AG04450 (cell line): ENCODE measurements at regions not wholly inside any gene's neighbourhood (a gene's known extent, or its start where the extent isn't known, plus 50 kb on each side); places are given as distances from the start of the nearest gene placed in this dataset.

Experiments
- CTCF ChIA-PET: fragments of 300-600, 350-600 bp; formaldehyde crosslinking; extraction: SDS; loops from one replicate; lab custom pipeline; 2022; ENCODE audit warnings: antibody characterized with exemption, inconsistent platforms; lab: Charles Lee
- POLR2A ChIA-PET: fragments of 350-600 bp; formaldehyde crosslinking; extraction: SDS; loops from one replicate; lab custom pipeline; 2021; ENCODE audit warnings: antibody characterized with exemption, inconsistent platforms; lab: Yijun Ruan, JAX
- DNase-seq: peaks from one replicate; pipeline ENCODE4 v3.0.0-alpha.2; 2011; ENCODE audit warnings: low read depth, low spot score
- H3K27ac ChIP-seq: one replicate; pipeline ENCODE4 v1.5.1; 2012; ENCODE audit warnings: low read depth, low read length, control low read depth
- H3K27me3 ChIP-seq: one replicate; pipeline ENCODE4 v1.6.0; 2012; ENCODE audit warnings: low read length; ENCODE audit not compliant: control insufficient read depth, insufficient read depth
- H3K4me3 ChIP-seq: 2 replicates; pipeline ENCODE4 v1.5.1; 2011; ENCODE audit warnings: mild to moderate bottlenecking, low read depth, low read length, control low read depth
- H3K9me3 ChIP-seq: 2 replicates; pipeline ENCODE4 v1.5.1; 2012; ENCODE audit warnings: low read length; ENCODE audit not compliant: control insufficient read depth, insufficient read depth
- TF ChIP-seq, protein P1 (sequence below): IDR thresholded peaks from 2 replicates; pipeline ENCODE4 v1.5.1; 2011; ENCODE audit warnings: low read depth, low read length, control low read depth, inconsistent platforms

GRCh38 chr1:106676021-106676420 lies 380.5 kb upstream of the PRMT6 start:
- H3K27me3 ChIP-seq, result no peaks in the 10 kb centered on the region
- TF ChIP-seq, protein P1, sequence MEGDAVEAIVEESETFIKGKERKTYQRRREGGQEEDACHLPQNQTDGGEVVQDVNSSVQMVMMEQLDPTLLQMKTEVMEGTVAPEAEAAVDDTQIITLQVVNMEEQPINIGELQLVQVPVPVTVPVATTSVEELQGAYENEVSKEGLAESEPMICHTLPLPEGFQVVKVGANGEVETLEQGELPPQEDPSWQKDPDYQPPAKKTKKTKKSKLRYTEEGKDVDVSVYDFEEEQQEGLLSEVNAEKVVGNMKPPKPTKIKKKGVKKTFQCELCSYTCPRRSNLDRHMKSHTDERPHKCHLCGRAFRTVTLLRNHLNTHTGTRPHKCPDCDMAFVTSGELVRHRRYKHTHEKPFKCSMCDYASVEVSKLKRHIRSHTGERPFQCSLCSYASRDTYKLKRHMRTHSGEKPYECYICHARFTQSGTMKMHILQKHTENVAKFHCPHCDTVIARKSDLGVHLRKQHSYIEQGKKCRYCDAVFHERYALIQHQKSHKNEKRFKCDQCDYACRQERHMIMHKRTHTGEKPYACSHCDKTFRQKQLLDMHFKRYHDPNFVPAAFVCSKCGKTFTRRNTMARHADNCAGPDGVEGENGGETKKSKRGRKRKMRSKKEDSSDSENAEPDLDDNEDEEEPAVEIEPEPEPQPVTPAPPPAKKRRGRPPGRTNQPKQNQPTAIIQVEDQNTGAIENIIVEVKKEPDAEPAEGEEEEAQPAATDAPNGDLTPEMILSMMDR, result no peak
- H3K9me3 ChIP-seq, result no peaks in the 10 kb centered on the region
- CTCF ChIA-PET, result no interaction called here
- POLR2A ChIA-PET, result no interaction called here
- no peak overlapping the region for H3K4me3 ChIP-seq
- no peak for DNase-seq
- H3K27ac ChIP-seq, result no peak overlapping the region

DNA sequence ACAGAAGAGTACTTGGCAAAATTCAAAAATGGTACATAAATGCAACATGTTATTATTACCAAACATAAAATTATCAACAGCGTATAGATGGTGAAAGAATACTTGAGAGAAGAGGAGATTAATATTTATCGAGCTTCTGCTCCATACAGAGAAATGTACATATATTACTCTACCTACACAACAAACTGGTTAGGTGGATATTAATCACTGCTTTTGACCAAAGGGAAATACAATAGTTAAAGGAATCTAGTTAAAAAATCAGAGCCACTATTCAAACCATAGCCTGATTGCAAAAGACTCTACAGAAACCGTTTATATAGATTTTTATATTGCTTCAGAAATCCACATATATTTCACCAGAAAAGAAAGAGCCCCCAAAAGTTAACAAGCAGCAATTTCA lies 379.3 kb upstream of the PRMT6 start:
- H3K27ac ChIP-seq, result no peak overlapping the region
- H3K27me3 ChIP-seq, result no peaks in the 10 kb centered on the region
- ChIA-PET POLR2A (no interaction called here), CTCF (no interaction called here)
- H3K9me3 ChIP-seq, result no peaks in the 10 kb centered on the region
- no peak for DNase-seq
- TF ChIP-seq, protein P1, result no peak
- no peak overlapping the region for H3K4me3 ChIP-seq

DNA sequence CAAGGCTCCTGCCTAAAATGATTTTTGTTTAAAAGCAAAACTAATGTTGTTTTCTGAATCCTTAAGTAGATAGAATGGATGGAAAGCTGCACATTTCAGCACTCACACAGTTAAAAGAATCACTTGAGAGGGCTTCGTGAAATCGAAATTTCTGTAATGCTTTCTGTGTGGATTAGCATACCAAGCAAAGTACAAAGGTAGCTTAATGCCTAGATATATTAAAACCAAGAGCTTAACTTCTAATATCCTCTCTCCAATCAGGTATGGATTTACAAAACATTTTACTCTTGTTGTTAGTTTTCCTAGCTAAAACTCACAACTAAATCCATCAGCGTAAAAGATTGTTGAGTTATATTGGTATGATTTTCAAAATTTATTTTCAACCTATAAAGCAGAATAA lies 378.8 kb upstream of the PRMT6 start:
- no peak overlapping the region for H3K4me3 ChIP-seq
- TF ChIP-seq, protein P1, result no peak
- no peaks in the 10 kb centered on the region for H3K9me3 ChIP-seq
- H3K27ac ChIP-seq, result no peak overlapping the region
- POLR2A ChIA-PET, result no interaction called here
- CTCF ChIA-PET, result no interaction called here
- no peak for DNase-seq
- no peaks in the 10 kb centered on the region for H3K27me3 ChIP-seq

DNA sequence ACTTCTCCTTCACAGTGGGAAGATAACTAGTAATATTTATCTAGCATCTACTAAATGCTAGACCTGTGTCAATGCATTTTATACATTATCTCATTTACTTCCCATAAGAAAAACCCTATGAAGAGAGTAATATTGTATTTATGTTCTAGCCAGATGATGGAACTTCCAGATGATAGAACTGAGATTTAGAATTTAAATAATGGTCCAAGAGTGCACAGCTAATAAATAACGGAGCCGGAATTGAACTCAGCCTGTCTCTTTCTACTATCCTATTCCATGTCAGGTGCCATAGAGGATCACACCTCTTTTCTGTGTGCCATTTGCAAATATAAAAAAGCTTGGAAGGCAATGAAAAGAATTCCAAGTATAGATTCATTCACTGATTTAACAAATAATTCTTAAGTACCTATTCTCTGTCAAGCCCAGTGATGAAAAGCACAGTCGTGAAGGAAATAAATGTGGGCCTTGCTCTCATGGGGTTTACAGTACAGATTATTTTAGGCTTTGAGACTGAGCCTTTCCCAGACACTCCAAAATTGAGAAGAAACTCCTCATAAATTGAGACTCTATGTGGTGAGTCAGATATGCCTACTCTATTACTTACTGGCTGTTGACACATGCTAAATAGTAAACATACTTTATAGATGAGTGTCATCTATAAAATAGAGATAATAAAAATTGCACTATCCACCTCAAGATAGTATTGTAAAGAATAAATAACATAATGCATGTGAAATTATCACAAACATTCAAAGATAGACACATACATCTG lies 378.0 kb upstream of the PRMT6 start:
- POLR2A ChIA-PET, result no interaction called here
- CTCF ChIA-PET, result no interaction called here
- H3K4me3 ChIP-seq, result no peak overlapping the region
- H3K27me3 ChIP-seq, result no peaks in the 10 kb centered on the region
- DNase-seq, result no peak
- H3K27ac ChIP-seq, result no peak overlapping the region
- TF ChIP-seq, protein P1, result no peak
- no peaks in the 10 kb centered on the region for H3K9me3 ChIP-seq

- POLR2A ChIA-PET, result no interaction called here
- Histone ChIP-seq H3K4me3 (no peak overlapping the region), H3K27ac (no peak overlapping the region), H3K9me3 (no peaks in the 10 kb centered on the region), H3K27me3 (no peaks in the 10 kb centered on the region)
- TF ChIP-seq, protein P1, result no peak
- CTCF ChIA-PET, result no interaction called here
- no peak for DNase-seq
Observed at GRCh38 chr1:106680216-106680615, 376.3 kb upstream of the PRMT6 start.
